HL-60 (cell line): ENCODE measurements at regions not wholly inside any gene's neighbourhood (a gene's known extent, or its start where the extent isn't known, plus 50 kb on each side); places are given as distances from the start of the nearest gene placed in this dataset.

ENCODE experiments used
- DNase-seq, 2 experiments: peaks; one replicate each; pipeline ENCODE4 v3.0.0-alpha.2; 2010 to 2020; ENCODE audit warnings: low read depth in 1 of 2, low spot score in 1 of 2
- H3K27ac ChIP-seq: fragments of 250-450 bp; sonication (Bioruptor Pico); replicated peaks from 2 replicates; pipeline ENCODE4 v1.5.1; 2020; ENCODE audit warnings: mild to moderate bottlenecking, moderate library complexity
- H3K27me3 ChIP-seq: fragments of 250-450 bp; sonication (Bioruptor Pico); 2 replicates; pipeline ENCODE4 v1.5.1; 2021; ENCODE audit warnings: mild to moderate bottlenecking, moderate library complexity; ENCODE audit not compliant: insufficient read depth, poor library complexity, severe bottlenecking
- H3K4me3 ChIP-seq: replicated peaks from 2 replicates; pipeline ENCODE4 v1.5.1; 2011; ENCODE audit warnings: mild to moderate bottlenecking, control low read depth, low read length; ENCODE audit not compliant: insufficient read depth
- GABPA ChIP-seq: IDR thresholded peaks from 2 replicates; pipeline ENCODE4 v1.6.1; 2012; ENCODE audit warnings: low read depth
- POLR2AphosphoS5 ChIP-seq: IDR thresholded peaks from 2 replicates; pipeline ENCODE4 v1.6.1; 2012; ENCODE audit warnings: low read depth
- SPI1 ChIP-seq: IDR thresholded peaks from 2 replicates; pipeline ENCODE4 v1.6.1; 2012; ENCODE audit warnings: low read depth, mild to moderate bottlenecking, borderline replicate concordance
- TF ChIP-seq, protein P1 (sequence below): IDR thresholded peaks from one replicate; pipeline ENCODE4 v1.5.1; 2011; ENCODE audit warnings: low read length, control low read depth, inconsistent platforms; ENCODE audit not compliant: insufficient read depth
- TF ChIP-seq, protein P2 (sequence below): IDR thresholded peaks from 2 replicates; pipeline ENCODE4 v1.6.1; 2012; ENCODE audit warnings: low read depth; ENCODE audit not compliant: insufficient replicate concordance

DNA sequence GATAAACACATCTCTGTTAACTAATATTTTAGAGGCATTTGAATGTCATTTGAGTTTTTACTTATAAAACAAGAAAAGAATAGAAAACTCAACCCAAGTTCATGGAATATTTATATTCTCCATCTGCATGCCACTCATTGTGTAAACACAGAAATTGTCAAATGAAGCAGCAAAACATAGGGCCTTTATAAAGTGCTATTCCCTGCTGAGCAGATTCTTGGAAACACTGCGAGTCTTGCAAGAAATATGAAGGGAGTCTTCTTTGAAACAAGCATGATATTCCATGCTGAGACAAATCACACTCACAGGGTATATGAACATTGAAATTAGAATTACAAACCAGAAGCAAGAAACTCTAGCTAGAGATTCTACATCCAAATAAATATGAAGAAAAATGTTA is 655.8 kb downstream of the BRINP3 start:
- no peaks in the 10 kb centered on the region for H3K27me3 ChIP-seq
- no peak for DNase-seq
- TF ChIP-seq, protein P1, sequence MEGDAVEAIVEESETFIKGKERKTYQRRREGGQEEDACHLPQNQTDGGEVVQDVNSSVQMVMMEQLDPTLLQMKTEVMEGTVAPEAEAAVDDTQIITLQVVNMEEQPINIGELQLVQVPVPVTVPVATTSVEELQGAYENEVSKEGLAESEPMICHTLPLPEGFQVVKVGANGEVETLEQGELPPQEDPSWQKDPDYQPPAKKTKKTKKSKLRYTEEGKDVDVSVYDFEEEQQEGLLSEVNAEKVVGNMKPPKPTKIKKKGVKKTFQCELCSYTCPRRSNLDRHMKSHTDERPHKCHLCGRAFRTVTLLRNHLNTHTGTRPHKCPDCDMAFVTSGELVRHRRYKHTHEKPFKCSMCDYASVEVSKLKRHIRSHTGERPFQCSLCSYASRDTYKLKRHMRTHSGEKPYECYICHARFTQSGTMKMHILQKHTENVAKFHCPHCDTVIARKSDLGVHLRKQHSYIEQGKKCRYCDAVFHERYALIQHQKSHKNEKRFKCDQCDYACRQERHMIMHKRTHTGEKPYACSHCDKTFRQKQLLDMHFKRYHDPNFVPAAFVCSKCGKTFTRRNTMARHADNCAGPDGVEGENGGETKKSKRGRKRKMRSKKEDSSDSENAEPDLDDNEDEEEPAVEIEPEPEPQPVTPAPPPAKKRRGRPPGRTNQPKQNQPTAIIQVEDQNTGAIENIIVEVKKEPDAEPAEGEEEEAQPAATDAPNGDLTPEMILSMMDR = no peak
- TF ChIP-seq SPI1 (no peak), GABPA (no peak), POLR2AphosphoS5 (no peak)
- TF ChIP-seq, protein P2, sequence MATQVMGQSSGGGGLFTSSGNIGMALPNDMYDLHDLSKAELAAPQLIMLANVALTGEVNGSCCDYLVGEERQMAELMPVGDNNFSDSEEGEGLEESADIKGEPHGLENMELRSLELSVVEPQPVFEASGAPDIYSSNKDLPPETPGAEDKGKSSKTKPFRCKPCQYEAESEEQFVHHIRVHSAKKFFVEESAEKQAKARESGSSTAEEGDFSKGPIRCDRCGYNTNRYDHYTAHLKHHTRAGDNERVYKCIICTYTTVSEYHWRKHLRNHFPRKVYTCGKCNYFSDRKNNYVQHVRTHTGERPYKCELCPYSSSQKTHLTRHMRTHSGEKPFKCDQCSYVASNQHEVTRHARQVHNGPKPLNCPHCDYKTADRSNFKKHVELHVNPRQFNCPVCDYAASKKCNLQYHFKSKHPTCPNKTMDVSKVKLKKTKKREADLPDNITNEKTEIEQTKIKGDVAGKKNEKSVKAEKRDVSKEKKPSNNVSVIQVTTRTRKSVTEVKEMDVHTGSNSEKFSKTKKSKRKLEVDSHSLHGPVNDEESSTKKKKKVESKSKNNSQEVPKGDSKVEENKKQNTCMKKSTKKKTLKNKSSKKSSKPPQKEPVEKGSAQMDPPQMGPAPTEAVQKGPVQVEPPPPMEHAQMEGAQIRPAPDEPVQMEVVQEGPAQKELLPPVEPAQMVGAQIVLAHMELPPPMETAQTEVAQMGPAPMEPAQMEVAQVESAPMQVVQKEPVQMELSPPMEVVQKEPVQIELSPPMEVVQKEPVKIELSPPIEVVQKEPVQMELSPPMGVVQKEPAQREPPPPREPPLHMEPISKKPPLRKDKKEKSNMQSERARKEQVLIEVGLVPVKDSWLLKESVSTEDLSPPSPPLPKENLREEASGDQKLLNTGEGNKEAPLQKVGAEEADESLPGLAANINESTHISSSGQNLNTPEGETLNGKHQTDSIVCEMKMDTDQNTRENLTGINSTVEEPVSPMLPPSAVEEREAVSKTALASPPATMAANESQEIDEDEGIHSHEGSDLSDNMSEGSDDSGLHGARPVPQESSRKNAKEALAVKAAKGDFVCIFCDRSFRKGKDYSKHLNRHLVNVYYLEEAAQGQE = no peak
- no peak overlapping the region for H3K4me3 ChIP-seq
- no peak overlapping the region for H3K27ac ChIP-seq

DNA sequence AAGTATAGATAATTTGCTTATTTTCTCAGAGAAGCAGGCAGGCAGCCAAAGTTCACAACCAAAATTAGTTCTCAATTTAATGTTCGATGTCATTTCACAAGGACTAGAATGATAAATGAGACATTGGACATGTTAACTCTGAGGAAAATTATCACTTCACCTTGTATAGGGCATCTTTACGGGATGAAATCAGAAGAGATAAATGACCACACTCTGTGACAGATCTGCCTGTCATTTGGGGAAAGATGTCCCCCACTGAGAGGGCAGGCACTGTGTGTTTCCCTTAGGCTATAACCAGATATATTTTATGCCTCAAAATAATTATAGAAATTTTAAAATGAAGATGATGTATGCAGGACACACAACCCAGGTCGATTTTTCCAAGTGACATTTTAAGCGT is 642.9 kb downstream of the BRINP3 start:
- Histone ChIP-seq H3K27ac (no peak overlapping the region), H3K27me3 (no peaks in the 10 kb centered on the region), H3K4me3 (no peak overlapping the region)
- no peak for DNase-seq
- TF ChIP-seq GABPA (no peak), POLR2AphosphoS5 (no peak), SPI1 (no peak)
- TF ChIP-seq, protein P2 = no peak
- TF ChIP-seq, protein P1 = no peak

DNA sequence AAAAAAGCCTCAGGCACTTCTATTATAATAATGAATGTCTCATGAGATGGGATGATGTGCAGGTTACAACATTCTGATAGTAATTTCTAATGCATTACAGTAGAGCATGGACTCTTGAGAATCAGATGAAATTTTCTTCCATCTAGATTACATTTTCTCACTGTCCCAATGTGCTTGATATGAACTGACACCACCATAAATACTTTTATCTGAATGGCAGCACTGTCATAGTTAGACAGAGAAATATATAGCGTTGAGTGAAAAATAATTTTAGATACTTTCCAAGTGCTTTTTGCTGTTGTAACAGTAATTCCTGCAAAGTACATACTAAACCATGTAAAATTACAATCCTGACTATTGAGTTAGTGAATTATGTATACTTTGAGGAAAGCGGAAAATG is 630.1 kb downstream of the BRINP3 start:
- TF ChIP-seq, protein P2 = no peak
- Histone ChIP-seq H3K27me3 (no peaks in the 10 kb centered on the region), H3K4me3 (no peak overlapping the region), H3K27ac (no peak overlapping the region)
- no peak for DNase-seq

DNA sequence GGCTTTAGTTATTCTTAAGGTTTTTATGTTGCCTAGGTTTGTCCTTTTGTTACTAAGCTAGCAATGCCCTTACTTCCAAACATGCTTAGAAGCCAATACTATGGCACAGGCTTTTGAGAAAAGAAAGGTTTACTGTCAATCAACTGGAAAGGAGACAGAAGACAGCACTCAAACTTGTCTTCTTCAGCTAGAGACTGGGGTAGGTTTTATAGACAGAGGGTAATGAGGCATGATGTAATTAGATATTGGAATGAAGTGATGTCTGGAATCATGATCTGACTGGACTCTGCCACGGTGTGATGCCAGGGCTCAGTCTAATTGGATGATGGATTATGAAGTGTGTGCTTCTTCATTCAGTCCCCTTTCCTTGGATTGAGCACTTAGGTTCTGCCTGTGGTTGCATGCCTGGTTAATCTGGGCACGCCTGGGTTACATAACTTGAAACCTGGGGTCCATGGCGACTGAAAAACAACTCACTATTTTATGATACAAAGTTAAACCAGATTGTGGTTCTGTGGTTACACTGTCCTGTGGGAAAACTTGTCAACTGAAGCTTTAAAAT is 625.8 kb downstream of the BRINP3 start:
- H3K27ac ChIP-seq = no peak overlapping the region
- H3K27me3 ChIP-seq = no peaks in the 10 kb centered on the region
- no peak for DNase-seq
- TF ChIP-seq SPI1 (no peak), POLR2AphosphoS5 (no peak), GABPA (no peak)
- TF ChIP-seq, protein P1 = no peak
- TF ChIP-seq, protein P2 = no peak
- no peak overlapping the region for H3K4me3 ChIP-seq
